ENCODE measurements at regions not wholly inside any gene's neighbourhood (a gene's known extent, or its start where the extent isn't known, plus 50 kb on each side); places are given as distances from the start of the nearest gene placed in this dataset.

DNA sequence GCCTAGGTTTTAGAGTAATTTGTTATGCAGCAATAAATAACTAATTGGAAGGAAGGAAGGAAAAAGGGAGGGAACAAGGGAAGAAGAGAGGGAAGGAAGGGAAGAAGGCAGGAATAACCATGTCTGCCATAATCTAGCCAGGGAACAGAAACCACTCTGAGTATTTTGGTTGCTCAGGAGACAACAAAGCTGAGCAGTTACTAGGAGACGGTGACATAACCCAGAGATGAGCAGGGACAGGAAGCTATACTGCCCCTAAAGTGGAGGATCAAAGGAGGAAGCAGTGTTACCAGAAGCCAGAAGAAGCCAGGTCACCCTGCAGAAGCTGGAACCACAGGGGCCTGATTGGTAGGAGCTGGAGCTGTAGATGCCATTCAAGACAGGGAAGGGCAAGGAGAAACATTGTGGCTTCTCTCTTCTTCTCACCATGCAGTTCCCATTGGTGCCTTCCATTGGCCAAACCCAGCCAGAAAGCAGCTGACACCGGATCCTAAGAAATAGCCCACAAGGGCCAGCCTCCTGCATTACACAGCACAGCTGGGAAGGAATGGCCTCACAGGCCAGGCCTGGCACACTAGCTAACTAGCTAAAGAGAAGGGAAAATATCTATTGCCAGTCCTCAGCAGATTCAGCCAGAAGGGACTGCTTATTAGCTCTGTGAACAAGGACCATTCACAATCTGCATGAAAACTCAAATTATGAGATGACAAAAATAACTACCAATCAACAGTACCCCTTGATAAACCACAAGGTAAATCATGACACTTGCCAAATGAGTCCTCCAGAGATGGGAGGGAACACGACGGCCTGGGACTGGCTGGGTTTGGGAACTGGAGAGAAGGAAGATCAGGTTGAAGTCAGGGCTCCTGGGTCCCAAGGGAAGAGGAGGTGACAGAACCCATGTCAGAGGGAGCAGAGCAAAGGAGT is 184.5 kb upstream of the NFE2L3 start:
- H3K27me3 ChIP-seq (ENCODE audit: insufficient read depth, low read depth, low read length), result no peaks in the 10 kb centered on the region
- H3K27ac ChIP-seq (ENCODE audit: low read length), result no peak overlapping the region
- no peak overlapping the region for H2AFZ ChIP-seq (ENCODE audit: low read depth, low read length)
- H3K9me3 ChIP-seq (ENCODE audit: low read length), result no peaks in the 10 kb centered on the region
- H3K4me2 ChIP-seq (ENCODE audit: low read length), result no peak overlapping the region
- no peak for TF ChIP-seq POLR2AphosphoS5 (IDR thresholded peaks at IDR 0.05)
- no peak for TF ChIP-seq TAF1 (IDR thresholded peaks at IDR 0.05; ENCODE audit: low read depth)
- no peak for TF ChIP-seq MXI1 (conservative IDR thresholded peaks at IDR 0.05; ENCODE audit: poor library complexity, severe bottlenecking)
- TF ChIP-seq SMC3 (conservative IDR thresholded peaks at IDR 0.05; ENCODE audit: poor library complexity), result no peak
- no peak for TF ChIP-seq CTCF (IDR thresholded peaks at IDR 0.05; ENCODE audit: poor library complexity, severe bottlenecking)
- TF ChIP-seq EP300 (conservative IDR thresholded peaks at IDR 0.05; ENCODE audit: poor library complexity, severe bottlenecking), result no peak
- no peak for TF ChIP-seq EZH2 (IDR thresholded peaks at IDR 0.05; ENCODE audit: borderline replicate concordance, insufficient read depth, low read length, poor library complexity, severe bottlenecking)
- TF ChIP-seq, protein P1, sequence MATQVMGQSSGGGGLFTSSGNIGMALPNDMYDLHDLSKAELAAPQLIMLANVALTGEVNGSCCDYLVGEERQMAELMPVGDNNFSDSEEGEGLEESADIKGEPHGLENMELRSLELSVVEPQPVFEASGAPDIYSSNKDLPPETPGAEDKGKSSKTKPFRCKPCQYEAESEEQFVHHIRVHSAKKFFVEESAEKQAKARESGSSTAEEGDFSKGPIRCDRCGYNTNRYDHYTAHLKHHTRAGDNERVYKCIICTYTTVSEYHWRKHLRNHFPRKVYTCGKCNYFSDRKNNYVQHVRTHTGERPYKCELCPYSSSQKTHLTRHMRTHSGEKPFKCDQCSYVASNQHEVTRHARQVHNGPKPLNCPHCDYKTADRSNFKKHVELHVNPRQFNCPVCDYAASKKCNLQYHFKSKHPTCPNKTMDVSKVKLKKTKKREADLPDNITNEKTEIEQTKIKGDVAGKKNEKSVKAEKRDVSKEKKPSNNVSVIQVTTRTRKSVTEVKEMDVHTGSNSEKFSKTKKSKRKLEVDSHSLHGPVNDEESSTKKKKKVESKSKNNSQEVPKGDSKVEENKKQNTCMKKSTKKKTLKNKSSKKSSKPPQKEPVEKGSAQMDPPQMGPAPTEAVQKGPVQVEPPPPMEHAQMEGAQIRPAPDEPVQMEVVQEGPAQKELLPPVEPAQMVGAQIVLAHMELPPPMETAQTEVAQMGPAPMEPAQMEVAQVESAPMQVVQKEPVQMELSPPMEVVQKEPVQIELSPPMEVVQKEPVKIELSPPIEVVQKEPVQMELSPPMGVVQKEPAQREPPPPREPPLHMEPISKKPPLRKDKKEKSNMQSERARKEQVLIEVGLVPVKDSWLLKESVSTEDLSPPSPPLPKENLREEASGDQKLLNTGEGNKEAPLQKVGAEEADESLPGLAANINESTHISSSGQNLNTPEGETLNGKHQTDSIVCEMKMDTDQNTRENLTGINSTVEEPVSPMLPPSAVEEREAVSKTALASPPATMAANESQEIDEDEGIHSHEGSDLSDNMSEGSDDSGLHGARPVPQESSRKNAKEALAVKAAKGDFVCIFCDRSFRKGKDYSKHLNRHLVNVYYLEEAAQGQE (IDR thresholded peaks at IDR 0.05; ENCODE audit: borderline replicate concordance), result no peak
- no peak for TF ChIP-seq RAD21 (conservative IDR thresholded peaks at IDR 0.05)
- no peaks in the 10 kb centered on the region for H3K79me2 ChIP-seq (replicated peaks; ENCODE audit: insufficient read depth, low read length)
- H3K9me2 ChIP-seq (ENCODE audit: insufficient read depth, low read length), result no peaks in the 10 kb centered on the region
- no peak overlapping the region for H3K4me3 ChIP-seq (ENCODE audit: low read length)
- H3K9ac ChIP-seq (ENCODE audit: low read length), result no peak overlapping the region
- no peaks in the 10 kb centered on the region for H3K36me3 ChIP-seq (ENCODE audit: insufficient read depth, low read length)
- H3F3A ChIP-seq (ENCODE audit: insufficient read depth, low read length, poor library complexity, severe bottlenecking), result no peaks in the 10 kb centered on the region
- no peaks in the 10 kb centered on the region for H4K20me1 ChIP-seq (ENCODE audit: insufficient read depth)

GRCh38 chr7:25968205-25968993 is 183.6 kb upstream of the NFE2L3 start:
- H3K9ac ChIP-seq (ENCODE audit: low read length), result no peak overlapping the region
- no peak overlapping the region for H3K4me2 ChIP-seq (ENCODE audit: low read length)
- no peaks in the 10 kb centered on the region for H3K79me2 ChIP-seq (replicated peaks; ENCODE audit: insufficient read depth, low read length)
- no peak overlapping the region for H3K4me3 ChIP-seq (ENCODE audit: low read length)
- no peak overlapping the region for H2AFZ ChIP-seq (ENCODE audit: low read depth, low read length)
- no peak overlapping the region for H3K27ac ChIP-seq (ENCODE audit: low read length)
- no peaks in the 10 kb centered on the region for H4K20me1 ChIP-seq (ENCODE audit: insufficient read depth)
- H3K36me3 ChIP-seq (ENCODE audit: insufficient read depth, low read length), result no peaks in the 10 kb centered on the region
- TF ChIP-seq EP300 (conservative IDR thresholded peaks at IDR 0.05; ENCODE audit: poor library complexity, severe bottlenecking) (no peak), POLR2AphosphoS5 (IDR thresholded peaks at IDR 0.05) (no peak), SMC3 (conservative IDR thresholded peaks at IDR 0.05; ENCODE audit: poor library complexity) (no peak), RAD21 (conservative IDR thresholded peaks at IDR 0.05) (no peak), EZH2 (IDR thresholded peaks at IDR 0.05; ENCODE audit: borderline replicate concordance, insufficient read depth, low read length, poor library complexity, severe bottlenecking) (no peak), TAF1 (IDR thresholded peaks at IDR 0.05; ENCODE audit: low read depth) (no peak), CTCF (IDR thresholded peaks at IDR 0.05; ENCODE audit: poor library complexity, severe bottlenecking) (no peak)
- TF ChIP-seq, protein P1 (IDR thresholded peaks at IDR 0.05; ENCODE audit: borderline replicate concordance), result no peak
- no peaks in the 10 kb centered on the region for H3K9me2 ChIP-seq (ENCODE audit: insufficient read depth, low read length)
- H3F3A ChIP-seq (ENCODE audit: insufficient read depth, low read length, poor library complexity, severe bottlenecking), result no peaks in the 10 kb centered on the region
- H3K9me3 ChIP-seq (ENCODE audit: low read length), result no peaks in the 10 kb centered on the region
- no peaks in the 10 kb centered on the region for H3K27me3 ChIP-seq (ENCODE audit: insufficient read depth, low read depth, low read length)

Data from neural cell (in vitro differentiated cells).